ENCODE measurements at regions not wholly inside any gene's neighbourhood (a gene's known extent, or its start where the extent isn't known, plus 50 kb on each side); places are given as distances from the start of the nearest gene placed in this dataset.

- no peak for DNase-seq (ENCODE audit: low read depth in 4 of 4, low spot score in 3 of 4)
Observed at GRCh38 chr6:113597231-113597583, 259.9 kb upstream of the MARCKS start.

- DNase-seq (ENCODE audit: low read depth in 4 of 4, low spot score in 3 of 4): no peak
Observed at GRCh38 chr6:113598786-113599185, 258.4 kb upstream of the MARCKS start.

DNA sequence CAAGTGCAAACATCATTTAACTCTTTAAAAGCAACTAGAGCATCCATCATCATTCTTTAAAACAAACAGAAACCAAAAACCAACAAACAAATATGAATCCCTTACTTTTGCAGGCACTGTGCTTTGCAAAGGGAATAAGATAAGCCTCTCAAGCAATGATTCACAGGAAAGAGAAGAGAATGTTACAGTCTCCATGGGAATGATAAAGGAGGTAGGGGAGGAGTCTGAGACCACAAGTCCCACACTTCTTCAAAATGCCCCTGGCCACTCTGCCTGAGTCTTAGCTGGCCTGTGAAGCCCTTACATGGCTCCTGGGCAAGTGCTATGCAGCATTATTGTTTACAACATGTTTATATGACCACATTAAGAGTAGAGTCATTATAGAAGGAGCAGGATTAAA, 257.7 kb upstream of the MARCKS start:
- DNase-seq (ENCODE audit: low read depth in 4 of 4, low spot score in 3 of 4): no peak

DNA sequence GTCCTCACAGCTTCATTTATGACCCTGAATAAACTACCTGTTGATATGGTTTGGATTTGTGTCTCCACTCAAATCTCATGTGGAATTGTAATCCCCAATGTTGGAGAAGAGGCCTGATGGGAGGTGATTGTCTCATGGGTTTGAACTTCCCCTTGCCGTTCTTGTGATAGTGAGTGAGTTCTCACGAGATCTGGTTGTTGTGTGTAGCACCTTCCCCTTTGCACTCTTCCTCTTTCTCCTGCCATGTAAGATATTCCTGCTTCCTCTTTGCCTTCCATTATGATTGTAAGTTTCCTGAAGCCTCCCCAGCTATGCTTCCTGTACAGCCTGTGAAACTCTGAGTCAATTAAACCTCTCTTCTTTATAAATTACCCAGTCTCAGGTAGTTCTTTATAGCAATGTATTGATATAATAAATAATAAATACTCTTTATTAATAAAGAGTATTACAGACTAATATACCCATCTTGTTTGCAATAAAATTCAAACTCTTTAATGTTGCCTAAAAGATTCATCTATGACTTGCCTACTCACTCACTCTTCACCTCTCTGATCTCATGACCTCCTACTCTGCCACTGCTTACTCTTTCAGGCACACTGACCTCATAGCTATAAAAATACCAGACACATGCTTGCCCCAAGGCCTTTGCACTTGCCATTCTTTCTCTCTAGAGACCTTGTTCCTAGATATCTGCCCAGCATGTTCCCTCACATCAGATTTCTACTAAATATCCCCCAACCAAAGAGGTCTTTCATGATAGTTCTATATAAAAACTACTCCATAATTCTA, 256.4 kb upstream of the MARCKS start:
- DNase-seq (ENCODE audit: low read depth in 4 of 4, low spot score in 3 of 4): no peak

GRCh38 chr6:113607821-113608545, 249.2 kb upstream of the MARCKS start:
- DNase-seq (ENCODE audit: low read depth in 4 of 4, low spot score in 3 of 4): no peak

DNA sequence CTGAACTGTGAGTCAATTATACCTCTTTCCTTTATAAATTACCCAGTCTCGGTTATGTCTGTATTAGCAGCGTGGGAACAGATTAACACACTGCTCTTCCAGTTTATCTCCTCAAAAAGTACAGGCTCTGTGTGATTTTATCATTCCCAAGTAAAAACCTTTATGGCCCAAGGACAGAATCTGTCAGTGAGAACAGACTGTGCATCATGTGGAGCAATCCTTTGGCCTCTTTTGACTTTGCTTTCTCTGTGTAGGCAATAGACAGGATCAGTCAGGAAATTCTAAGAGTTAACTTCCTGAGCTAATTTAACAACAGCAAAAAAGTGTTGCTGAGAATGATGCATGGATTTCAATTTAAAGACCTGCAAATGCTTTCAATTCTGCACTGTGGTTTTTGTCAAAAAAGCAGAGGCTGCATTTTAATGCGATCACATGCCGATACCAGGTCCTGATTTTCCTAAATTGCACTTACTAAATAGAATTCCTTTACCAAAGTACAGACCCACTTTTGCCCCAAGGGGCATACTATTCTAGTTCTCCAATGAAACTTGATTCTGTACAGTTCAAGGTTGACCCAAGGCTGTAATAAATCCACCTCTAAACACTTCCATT, 246.7 kb upstream of the MARCKS start:
- DNase-seq (ENCODE audit: low read depth in 4 of 4, low spot score in 3 of 4): no peak

GRCh38 chr6:113616701-113617274, 240.4 kb upstream of the MARCKS start:
- DNase-seq (ENCODE audit: low read depth in 4 of 4, low spot score in 3 of 4): no peak

DNA sequence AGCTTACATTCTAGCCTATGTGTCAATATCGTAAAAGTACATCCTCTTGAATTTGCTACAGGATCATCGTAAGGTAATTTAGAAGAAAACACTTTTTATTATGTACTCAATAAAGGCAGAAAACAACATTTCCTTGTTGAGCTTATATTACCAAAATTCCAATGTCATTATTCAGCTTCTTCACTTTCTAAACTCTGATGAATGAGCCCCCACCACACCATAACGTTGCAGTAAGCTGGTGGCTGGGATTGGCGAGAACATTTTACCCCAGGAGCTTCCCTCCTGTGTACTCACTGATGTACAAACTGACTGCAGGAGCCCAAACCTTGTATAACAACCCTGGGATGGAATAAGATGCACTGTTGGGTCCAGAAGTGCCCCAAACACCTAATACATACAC, 238.1 kb upstream of the MARCKS start:
- DNase-seq (ENCODE audit: low read depth in 4 of 4, low spot score in 3 of 4): no peak

DNA sequence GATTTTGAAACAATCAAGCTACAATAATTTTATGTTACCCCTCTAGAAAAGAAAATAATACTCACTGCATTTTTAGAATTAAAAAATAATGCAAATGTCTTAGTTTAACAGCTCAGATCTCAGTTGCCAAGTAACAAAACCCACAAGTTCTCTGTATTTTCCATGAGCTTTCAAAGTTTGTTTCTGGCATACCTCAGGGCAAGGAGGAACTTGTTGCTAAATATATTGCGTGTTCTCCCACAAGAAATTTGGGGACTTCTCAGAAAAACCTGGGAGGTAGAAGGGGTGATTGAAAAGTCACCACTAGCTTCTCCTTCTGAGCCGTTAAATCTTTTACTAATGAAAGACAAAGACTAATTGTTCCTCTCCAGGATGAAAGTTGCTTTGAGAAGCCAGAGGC, 236.8 kb upstream of the MARCKS start:
- no peak for DNase-seq (ENCODE audit: low read depth in 4 of 4, low spot score in 3 of 4)

GRCh38 chr6:113622254-113622653, 234.9 kb upstream of the MARCKS start:
- DNase-seq (ENCODE audit: low read depth in 4 of 4, low spot score in 3 of 4): no peak

- DNase-seq (ENCODE audit: low read depth in 4 of 4, low spot score in 3 of 4): no peak
Observed at GRCh38 chr6:113623129-113623528, 234.0 kb upstream of the MARCKS start.

DNA sequence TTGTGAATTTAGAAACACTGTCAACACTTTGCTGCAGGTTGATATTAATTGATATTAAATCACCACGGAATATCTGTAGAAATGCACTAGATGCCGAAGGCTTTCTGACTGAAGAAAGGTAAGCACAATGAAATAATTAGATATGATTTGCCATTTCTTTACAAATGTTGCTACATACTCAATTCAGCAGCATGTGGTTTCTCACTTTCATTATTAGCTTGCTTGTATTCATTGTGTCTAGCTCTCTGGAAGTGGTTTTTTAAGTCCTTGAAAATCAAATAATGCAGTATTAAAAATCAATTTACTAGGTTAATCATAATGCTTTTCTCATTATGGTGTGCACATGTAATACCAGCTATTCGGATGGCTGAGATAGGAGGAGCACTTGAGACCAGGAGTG, 231.3 kb upstream of the MARCKS start:
- no peak for DNase-seq (ENCODE audit: low read depth in 4 of 4, low spot score in 3 of 4)

- DNase-seq (ENCODE audit: low read depth in 4 of 4, low spot score in 3 of 4): no peak
Observed at GRCh38 chr6:113626475-113626874, 230.7 kb upstream of the MARCKS start.

DNA sequence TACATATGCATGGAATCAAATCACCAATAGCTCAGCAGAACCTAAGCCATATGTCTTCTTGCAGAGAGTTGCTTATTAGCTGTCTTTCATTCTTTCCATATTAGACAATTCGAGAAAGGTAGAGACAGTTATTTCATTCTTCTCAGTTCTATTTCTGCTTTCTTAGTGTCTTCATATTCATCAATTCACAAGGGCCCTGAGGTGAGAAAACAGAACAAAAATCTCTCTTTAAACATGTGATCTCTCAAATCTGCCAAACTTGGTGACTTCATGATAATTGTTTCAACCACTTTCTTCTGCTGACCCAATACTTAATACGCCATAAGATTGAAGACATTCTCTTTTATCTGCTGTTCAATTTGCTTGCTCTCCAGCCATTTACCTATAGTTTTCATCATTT, 229.7 kb upstream of the MARCKS start:
- no peak for DNase-seq (ENCODE audit: low read depth in 4 of 4, low spot score in 3 of 4)

DNA sequence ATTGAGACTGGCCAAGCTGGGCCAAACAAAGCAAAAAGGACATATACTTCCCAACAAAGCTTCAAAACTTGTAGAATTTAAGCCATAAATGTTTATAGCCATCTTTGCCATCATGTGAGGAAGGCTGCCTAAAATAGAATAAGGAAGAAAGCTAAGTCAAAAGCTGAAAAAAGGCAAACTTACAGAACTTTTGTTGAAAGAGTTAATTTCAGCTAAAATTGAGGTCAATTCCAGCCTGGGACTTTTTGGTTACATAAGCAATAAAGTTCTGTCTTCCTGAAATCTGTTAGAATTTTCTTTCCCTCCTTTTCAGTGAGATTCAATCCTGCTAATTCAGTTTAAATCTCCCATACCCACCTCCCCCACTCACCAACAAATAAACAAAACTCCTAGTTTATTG, 227.9 kb upstream of the MARCKS start:
- DNase-seq (ENCODE audit: low read depth in 4 of 4, low spot score in 3 of 4): no peak

GRCh38 chr6:113629975-113630737, 227.0 kb upstream of the MARCKS start:
- no peak for DNase-seq (ENCODE audit: low read depth in 4 of 4, low spot score in 3 of 4)

GRCh38 chr6:113630738-113631535, 226.2 kb upstream of the MARCKS start:
- no peak for DNase-seq (ENCODE audit: low read depth in 4 of 4, low spot score in 3 of 4)

- no peak for DNase-seq (ENCODE audit: low read depth in 4 of 4, low spot score in 3 of 4)
Observed at GRCh38 chr6:113631666-113632065, 225.5 kb upstream of the MARCKS start.

DNA sequence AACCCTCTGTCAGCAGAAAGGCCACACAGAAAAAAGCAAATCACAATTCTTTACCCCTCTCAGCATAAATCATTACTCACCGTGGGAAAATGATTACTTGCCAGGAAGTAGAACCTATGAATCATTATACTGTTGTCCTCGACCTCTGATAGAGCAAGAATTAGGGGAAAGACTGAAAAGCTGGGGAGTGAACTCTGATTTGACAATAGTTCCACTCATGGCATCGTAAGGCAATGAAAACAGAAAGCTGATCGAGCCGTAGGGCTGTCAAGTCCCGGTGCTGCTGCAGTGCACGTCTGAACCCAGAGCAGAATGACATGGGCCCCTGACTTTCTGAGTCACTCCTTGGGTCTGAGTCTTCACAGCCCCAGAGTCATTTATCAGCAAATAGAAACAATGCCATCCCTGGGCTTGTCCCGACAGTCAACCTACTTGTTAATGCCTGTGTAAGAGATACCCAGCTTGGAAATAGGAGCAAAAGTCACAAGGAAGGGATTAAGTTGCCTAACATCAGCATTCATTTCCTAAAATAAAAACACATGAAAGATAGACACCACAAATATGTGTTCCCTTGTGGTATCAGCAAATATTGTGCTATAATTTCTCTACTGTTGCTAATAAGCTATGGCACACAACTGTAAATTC, 224.8 kb upstream of the MARCKS start:
- no peak for DNase-seq (ENCODE audit: low read depth in 4 of 4, low spot score in 3 of 4)

DNA sequence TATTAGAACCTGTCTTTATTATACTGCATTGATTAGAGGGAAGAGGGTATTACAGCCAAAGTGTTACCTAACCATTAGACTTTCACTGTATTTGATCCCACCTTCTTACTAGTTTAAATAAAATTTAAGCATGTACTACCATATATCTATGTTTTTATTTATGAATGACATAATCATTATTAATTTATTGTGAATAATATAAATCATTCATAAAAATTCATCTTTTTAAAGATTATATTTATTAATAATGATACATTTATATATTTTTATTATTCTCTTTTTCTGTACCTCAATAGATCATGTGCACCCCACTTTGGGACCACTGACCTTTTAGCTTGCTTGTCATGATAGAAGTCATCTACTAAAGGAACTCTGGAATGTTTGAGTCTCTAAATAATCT, 223.5 kb upstream of the MARCKS start:
- no peak for DNase-seq (ENCODE audit: low read depth in 4 of 4, low spot score in 3 of 4)

Data from right renal pelvis (tissue), 4 donors.